HG03520 (cell line): ENCODE measurements at regions not wholly inside any gene's neighbourhood (a gene's known extent, or its start where the extent isn't known, plus 50 kb on each side); places are given as distances from the start of the nearest gene placed in this dataset.

Source experiments
- ATAC-seq: cut with Tn5 transposase; IDR thresholded peaks from one replicate; pipeline ENCODE4 v1.9.1; 2021; ENCODE audit warnings: mild to moderate bottlenecking, moderate library complexity; ENCODE audit not compliant: unreplicated experiment

DNA sequence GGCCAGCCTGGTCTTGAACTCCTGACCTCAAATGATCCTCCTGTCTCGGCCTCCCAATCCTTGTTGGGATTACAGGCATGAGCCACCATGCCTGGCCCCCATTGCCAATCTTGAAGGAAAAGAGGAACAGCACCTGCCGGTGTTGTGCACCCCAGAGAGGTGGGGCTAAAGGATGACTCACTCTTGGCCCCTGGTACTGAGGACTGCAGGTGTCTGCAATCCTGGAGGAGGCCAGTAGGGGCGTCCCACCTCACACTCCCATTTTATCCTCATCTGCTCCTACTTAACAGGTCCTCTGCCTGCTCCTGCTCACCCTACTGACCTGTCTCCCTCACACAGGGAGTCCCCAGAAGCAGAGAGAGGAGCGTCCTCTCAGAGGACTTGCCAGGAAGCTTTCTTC is 390.4 kb downstream of the ARHGEF28 start:
- ATAC-seq = no peak

DNA sequence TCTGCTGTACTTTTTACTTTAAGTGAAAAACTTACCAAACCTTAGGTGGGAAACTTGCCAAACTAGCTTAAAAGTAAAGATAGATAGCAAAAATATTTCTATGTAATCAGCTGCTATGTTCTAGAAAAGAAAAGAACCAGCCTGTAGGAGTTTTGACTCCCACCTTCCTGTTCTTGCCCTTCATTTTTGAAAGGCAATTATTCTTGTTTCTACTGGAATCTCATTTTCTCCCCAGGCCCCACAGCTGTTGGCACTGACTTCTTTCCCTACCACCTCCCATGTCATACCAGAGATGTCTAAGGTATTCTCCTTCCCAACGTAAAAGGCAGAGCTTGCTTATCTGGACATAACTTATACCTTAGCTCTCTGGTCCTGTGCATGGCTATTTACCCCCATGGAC is 389.7 kb downstream of the ARHGEF28 start:
- ATAC-seq = no peak

DNA sequence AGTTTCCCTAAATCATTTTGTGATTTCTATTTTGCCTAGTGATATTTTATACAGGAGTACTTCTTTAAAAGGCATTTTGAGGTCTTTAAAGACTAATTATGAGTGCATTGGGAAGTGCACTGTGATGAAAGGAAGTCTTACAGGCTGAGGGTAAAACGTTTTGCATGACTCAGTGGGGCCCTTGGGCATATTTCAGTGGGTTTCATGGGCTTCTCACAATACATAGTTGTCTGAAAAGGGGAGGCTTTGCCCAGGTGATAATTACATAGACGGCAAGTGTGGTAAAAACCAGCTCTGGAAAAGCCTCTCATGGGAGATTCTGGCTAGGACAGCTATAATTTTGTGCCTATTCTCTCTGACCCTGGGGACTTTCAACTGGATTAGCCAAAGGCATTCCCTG is 387.2 kb downstream of the ARHGEF28 start:
- no peak for ATAC-seq

DNA sequence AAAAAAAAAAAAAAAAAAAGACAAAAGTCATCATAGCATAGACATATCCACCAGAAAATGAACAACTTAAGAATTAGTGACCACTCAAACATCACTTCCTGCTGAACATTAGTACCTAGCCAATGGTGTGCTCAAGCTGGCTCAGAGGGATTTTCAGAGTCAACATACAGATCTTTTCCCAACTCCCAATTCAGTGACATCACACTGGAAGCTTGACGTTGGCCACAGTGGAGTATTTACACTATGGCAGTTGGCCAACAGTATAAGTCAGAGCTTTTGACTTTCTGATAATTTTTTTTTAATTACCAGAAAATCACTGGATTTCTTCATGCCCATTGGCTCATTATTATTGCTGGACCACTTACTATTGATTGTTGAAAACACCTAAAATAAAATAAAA is 383.5 kb downstream of the ARHGEF28 start:
- no peak for ATAC-seq

DNA sequence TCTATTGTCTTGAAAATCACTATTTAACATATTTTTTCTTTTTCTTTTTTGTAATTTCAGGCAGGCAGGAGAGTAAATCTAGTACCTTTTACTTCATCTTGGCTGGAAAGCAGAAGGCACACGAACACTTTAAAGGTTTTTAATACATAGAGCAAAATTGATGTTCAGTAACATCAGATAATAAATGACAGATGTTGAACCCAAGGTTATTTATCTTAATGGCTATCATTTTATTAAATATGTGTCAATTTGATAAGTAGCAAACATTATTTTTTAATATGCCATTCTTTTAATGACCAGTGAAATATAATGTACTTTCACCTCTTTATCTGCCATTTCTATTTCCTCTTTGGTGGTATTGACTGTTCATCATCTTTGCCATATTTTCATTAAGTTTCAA is 381.2 kb downstream of the ARHGEF28 start:
- ATAC-seq = no peak

DNA sequence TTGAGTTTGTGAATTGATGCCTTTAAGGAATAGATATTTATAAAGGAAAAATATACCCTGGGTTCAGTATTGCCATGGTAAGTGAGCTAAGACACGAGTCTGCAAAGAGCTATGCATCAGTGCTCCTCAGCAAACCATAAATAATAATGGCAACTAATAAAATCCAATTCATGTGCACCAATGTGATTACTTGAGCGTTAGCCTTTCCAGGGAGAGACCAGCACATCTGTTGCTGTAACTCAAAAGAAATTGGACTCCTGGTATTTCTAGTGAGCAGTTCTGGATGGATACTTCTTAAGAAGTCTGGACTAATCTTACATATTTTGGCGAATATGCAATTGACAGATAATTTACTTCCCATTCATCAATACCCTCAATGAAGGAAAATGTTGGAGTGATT is 373.3 kb downstream of the ARHGEF28 start:
- ATAC-seq = no peak

DNA sequence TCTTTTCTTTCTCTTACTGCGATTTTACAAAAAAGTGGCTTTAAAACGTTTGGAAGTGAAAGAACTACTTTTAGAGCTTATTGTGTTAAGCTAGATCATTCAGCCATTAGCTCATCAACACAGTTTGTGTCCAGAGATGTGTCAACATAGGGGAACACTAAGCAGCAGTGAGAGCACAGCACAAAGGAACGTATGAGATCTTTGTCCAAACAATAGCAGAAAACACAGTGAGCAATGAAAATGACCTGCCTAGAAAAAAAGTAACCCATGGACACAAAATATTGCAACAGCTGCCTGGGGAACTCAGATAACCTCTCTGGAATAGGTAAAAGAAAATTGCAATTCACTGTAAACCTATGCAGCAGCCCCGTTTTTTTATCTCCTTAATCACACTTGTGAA is 372.5 kb downstream of the ARHGEF28 start:
- ATAC-seq = no peak

DNA sequence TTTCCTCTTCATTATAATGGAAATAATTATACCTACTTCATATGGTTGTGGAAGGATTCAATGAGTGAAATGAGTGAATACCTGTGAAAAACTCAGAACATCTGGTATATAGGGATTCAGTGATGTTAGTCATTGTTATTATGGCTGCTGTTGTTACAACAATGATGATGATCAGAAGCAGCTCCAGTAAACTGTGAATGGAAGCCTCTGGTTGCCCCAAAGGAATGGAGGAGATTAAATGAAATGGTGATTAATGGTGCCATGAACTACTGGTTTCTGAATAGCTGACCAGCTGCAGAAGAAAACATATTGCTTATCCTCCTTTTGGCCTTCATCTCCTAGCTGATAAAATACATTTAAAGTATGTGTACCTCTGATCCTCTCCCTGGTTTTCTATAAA is 372.0 kb downstream of the ARHGEF28 start:
- ATAC-seq = no peak

DNA sequence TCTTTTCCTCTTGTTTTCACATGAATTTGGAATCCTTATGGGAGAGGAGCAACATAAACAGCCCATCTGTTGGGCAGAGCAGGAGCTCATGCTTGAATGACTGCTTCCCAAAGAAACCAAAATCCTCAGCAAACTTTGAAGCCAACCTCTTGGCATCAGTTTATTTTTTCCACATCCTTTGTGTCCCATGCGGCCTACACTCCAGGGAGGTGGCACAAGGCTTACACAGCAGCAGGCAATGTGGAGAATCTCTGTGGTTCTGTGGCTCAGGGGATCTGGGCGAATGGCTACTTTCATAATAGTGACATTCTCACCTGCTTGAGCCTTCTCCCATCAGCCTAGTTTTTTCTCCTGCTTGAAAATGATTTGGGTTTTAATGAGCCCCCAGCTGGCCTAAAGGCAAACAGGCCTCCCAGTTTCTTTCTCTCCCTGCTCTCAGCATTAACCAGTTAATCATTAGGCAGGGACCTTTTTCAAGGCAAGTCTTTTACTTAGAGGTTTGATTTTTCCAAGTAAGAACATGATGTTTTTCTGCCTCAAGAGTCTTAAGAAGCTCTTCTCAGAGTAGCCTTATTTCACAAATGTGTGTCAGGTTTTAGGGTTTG is 370.3 kb downstream of the ARHGEF28 start:
- ATAC-seq = no peak

DNA sequence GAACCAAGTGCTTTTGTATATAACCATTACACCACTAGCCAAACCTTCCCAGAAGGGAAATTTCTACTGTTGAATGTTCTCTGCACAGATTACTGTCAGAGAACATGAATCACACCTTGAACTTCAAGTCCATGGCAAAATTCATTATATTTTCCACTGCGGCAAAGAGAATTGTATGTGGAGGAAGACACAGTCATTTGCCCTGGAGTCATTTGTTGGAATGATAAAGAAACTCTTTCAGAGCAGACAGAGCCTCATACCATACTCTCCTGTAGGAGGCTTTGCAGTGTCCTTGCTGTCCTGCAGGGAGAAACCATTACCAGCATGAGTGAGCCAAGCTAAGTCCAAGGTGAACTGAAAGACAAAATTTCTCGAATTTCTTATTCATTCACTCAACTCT is 369.0 kb downstream of the ARHGEF28 start:
- no peak for ATAC-seq
